Cardiac fibroblast (primary cell): ENCODE measurements at regions not wholly inside any gene's neighbourhood (a gene's known extent, or its start where the extent isn't known, plus 50 kb on each side); places are given as distances from the start of the nearest gene placed in this dataset.
A peak's percentile ranks its signal among the peaks of the same experiment; 100 is the strongest.

Experiments
- DNase-seq, 2 donors: peaks; one replicate each; pipeline versions ENCODE4 v3.0.0 to v3.0.0-alpha.2; 2010; ENCODE audit warnings: low read depth in 2 of 2
- H3K4me3 ChIP-seq, 2 donors: replicated peaks in 1 of 2; 1 replicate in 1 of 2; 2 replicates in 1 of 2; pipeline ENCODE4 v1.5.1; 2011; ENCODE audit warnings: low read depth in 2 of 2, low read length in 2 of 2, mild to moderate bottlenecking in 2 of 2, moderate library complexity in 1 of 2
- TF ChIP-seq, protein P1 (sequence below): IDR thresholded peaks from one replicate; pipeline ENCODE4 v1.5.1; 2011; ENCODE audit warnings: low read depth, mild to moderate bottlenecking, low read length, inconsistent platforms

DNA sequence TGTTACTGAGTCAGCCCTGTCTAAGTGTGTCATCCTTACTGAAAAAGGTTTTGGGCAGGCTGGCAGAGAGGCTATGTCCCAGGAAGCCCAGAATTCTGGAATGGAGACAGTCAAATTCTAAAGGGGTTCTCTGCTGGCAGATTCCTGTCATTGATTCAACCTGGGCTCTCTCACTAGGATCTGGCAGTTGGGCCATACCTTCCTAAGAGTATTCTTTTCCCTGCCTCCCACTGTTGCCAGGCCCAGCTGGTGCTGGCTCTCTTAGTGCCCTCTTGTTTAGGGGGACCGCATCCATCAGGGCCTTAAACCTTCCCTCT, 85.0 kb upstream of the EGLN3 start:
- DNase-seq, result no peak
- H3K4me3 ChIP-seq, result no peak overlapping the region
- TF ChIP-seq, protein P1, sequence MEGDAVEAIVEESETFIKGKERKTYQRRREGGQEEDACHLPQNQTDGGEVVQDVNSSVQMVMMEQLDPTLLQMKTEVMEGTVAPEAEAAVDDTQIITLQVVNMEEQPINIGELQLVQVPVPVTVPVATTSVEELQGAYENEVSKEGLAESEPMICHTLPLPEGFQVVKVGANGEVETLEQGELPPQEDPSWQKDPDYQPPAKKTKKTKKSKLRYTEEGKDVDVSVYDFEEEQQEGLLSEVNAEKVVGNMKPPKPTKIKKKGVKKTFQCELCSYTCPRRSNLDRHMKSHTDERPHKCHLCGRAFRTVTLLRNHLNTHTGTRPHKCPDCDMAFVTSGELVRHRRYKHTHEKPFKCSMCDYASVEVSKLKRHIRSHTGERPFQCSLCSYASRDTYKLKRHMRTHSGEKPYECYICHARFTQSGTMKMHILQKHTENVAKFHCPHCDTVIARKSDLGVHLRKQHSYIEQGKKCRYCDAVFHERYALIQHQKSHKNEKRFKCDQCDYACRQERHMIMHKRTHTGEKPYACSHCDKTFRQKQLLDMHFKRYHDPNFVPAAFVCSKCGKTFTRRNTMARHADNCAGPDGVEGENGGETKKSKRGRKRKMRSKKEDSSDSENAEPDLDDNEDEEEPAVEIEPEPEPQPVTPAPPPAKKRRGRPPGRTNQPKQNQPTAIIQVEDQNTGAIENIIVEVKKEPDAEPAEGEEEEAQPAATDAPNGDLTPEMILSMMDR, result no peak

DNA sequence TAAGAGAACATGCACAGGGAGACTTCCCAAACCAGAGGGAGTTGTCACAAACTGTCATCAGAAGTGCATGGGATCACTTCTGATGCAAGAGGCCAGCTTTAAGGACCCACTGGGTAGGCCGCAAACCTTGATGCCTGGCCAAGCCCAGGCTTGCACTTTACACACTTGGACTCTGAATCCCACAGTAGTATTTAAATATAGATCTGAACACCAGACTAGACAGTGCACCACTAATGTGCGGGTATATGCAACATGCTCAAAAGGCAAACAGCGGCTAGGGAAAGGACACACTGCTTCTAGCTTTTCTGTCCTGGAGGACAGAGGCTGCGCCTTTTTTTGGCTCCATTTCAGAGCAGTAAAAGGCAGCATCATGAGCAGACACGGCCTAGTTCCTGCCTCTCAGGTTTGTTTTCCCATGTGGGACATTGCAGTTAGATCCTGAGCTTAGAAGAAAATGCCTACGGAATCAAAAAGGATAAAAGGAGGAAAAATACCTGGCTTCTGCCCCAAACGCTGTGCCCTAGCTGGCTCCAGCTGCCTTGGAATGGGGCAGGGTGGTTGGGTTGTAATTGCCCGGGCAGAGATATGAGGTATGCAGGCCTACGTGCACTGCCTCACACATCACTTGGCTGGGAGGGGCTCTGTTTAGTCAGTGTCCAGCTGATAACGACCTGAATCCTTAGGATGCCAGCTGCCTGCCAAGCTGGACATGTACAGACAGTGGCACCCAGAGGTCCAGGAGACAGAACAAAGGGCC, 84.5 kb upstream of the EGLN3 start:
- TF ChIP-seq, protein P1, result no peak
- peak in 1 of 2 donors; percentile 39 for DNase-seq
- no peak overlapping the region for H3K4me3 ChIP-seq

DNA sequence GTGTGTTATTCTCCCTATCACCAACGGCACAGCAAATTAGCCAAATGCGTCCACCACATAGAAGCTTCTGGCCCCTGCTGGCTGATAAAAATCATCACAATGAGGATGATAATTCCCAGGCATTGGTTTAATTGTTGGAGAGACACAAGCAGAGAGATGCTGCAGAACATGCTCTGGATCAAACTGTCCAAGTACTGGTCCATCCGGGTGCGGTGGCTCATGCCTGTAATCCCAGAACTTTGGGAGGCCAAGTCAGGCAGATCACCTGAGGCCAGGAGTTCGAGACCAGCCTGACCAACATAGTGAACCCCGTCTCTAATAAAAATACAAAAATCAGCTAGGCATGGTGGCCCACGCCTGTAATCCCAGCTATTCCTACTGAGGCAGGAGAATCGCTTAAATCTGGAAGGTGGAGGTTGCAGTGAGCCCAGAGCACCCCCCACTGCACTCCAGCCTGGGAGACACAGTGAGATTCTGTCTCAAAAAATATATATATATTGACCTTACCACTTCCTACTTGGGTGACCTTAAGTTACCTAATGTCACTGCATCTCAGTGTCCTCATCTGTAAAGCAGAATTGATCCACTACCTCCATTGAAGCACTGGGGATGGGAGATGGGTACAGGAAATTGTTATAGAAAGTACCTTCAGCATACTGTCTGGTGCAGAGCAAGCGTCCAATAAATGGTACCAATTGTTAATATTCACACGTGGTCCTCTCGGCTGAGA, 83.7 kb upstream of the EGLN3 start:
- DNase-seq, result no peak
- no peak overlapping the region for H3K4me3 ChIP-seq
- TF ChIP-seq, protein P1, result no peak

DNA sequence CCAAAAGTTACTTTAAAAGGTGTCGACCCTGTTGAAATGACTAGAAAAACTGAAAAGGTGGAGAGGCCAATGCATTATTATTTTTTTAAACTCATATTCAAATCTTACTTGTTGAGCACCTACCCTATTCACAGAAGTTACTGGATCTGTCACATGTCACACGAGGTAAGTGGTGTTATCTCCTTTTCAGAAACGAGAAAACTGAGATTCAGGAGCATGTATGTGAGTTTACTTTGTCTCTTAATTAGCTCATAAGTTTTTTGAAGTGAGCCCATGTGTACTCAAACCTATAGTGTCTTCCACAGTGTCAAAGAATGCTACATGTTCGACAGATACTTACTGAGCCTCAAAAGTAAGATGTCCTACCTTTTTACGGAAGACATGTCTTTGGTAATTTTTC, 81.8 kb upstream of the EGLN3 start:
- H3K4me3 ChIP-seq, result no peak overlapping the region
- no peak for DNase-seq
- TF ChIP-seq, protein P1, result no peak

DNA sequence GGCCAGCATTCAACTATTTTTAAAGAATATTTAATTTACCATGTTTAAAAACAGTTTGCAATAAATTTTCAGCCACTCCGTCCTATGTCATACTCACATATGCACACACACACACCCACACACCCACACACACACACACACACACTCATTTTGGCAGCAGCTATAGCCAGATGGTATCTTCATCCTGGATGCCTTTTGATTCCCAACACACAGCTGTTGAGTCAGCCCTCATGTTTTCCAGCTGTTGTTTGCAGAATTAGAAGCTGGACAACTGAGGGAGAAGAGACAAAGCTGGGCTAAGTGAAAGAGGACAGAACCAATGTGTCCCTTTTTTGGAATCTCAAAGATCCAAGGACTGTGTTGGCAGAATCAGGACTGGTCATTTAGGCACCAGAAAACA, 80.0 kb upstream of the EGLN3 start:
- no peak overlapping the region for H3K4me3 ChIP-seq
- TF ChIP-seq, protein P1, result no peak
- peak; percentile 71 to 91 for DNase-seq

DNA sequence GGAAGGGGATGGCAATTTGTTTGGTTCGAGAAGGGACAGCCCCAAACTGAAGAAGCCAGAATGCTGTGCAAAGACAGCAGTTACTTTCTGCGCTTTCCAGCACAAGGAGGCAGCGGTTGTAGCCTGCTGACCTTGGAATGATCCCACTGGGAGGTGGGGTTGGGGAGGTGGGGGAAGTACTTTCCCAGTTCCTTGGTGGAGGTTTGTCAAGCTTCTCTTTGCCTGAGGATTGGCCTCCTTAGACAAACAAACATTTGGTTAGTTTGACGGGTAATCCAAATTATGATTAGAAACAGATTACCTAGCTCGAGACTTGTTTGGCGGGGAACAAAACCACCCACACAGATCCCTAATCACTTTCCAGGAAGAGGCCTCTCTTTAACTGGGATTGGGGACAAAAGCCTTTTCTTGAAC, 79.1 kb upstream of the EGLN3 start:
- TF ChIP-seq, protein P1, result no peak
- peak in 1 of 2 donors; percentile 84 for DNase-seq
- no peak overlapping the region for H3K4me3 ChIP-seq
